ENCODE measurements at regions not wholly inside any gene's neighbourhood (a gene's known extent, or its start where the extent isn't known, plus 50 kb on each side); places are given as distances from the start of the nearest gene placed in this dataset.

GRCh38 chr1:113255038-113255719 lies 135.1 kb upstream of the MAGI3 start (continued):
- 0 out of 2 replicates have a peak, but pooled peaks have one; percentile 24 for TF ChIP-seq FOXP4 (CRISPR knock-in tag; IDR thresholded peaks at IDR 0.05)
- no peak for TF ChIP-seq TFE3 (CRISPR knock-in tag; IDR thresholded peaks at IDR 0.05)
- peak; percentile 37; the same call in 1 of the 2 replicates for TF ChIP-seq SP5 (CRISPR knock-in tag; IDR thresholded peaks at IDR 0.05; ENCODE audit: borderline replicate concordance, low read depth)
- no peak for TF ChIP-seq ZBTB8A (CRISPR knock-in tag; IDR thresholded peaks at IDR 0.05; ENCODE audit: borderline replicate concordance, low read depth)
- TF ChIP-seq ERF (CRISPR knock-in tag; IDR thresholded peaks at IDR 0.05) = no peak
- no peak for TF ChIP-seq ZBTB14 (CRISPR knock-in tag; IDR thresholded peaks at IDR 0.05)
- no peak for TF ChIP-seq ZNF646 (CRISPR knock-in tag; IDR thresholded peaks at IDR 0.05)
- no peak for TF ChIP-seq ZBTB37 (CRISPR knock-in tag; IDR thresholded peaks at IDR 0.05)
- TF ChIP-seq SYNCRIP (IDR thresholded peaks at IDR 0.05; ENCODE audit: insufficient read depth, low read depth, low read length) = no peak
- no peak for TF ChIP-seq IRF1 (CRISPR knock-in tag; IDR thresholded peaks at IDR 0.05; ENCODE audit: low read depth)
- TF ChIP-seq DDIT3 (CRISPR knock-in tag; IDR thresholded peaks at IDR 0.05) = no peak
- TF ChIP-seq ONECUT2 (CRISPR knock-in tag; IDR thresholded peaks at IDR 0.05) = peak; percentile 89
- TF ChIP-seq ZFY (CRISPR knock-in tag; IDR thresholded peaks at IDR 0.05) = 0 out of 2 replicates have a peak, but pooled peaks have one; percentile 14
- TF ChIP-seq SOX13 (IDR thresholded peaks at IDR 0.05) = no peak
- TF ChIP-seq SOX13 (CRISPR knock-in tag; conservative IDR thresholded peaks at IDR 0.05 in 1 of 2, IDR thresholded peaks at IDR 0.05 in 1 of 2) = no peak
